ENCODE measurements at regions not wholly inside any gene's neighbourhood (a gene's known extent, or its start where the extent isn't known, plus 50 kb on each side); places are given as distances from the start of the nearest gene placed in this dataset.
"Not testable (repeated sequence)": the region's sequence is repeated elsewhere in the genome, so short reads cannot be mapped to it uniquely, and the experiment has no call there.

DNA sequence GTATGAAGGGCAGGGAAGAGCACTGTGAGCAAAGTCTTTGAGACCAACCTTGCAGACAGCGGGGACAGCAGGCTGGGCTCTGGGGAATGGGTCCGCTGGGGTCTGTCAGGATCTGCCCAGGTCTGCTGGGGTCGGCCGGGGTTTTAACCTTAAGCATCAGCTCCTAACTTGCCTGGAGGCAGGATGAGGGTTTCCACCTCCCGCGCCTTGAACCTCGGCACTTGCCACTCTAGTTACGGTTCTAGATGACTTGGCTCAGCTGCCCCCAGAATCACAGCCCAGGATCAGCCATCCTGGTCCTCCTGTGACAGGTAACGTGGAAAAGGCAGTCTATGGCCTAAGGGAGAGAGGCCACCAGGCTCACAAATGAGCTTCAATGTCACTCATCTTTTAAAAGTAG is 50.4 kb upstream of the CACUL1 start:
- no peak for DNase-seq

- no peak for DNase-seq
Measured at GRCh38 chr10:118807512-118808305, 52.9 kb upstream of the CACUL1 start.

GRCh38 chr10:118808601-118809356 is 54.0 kb upstream of the CACUL1 start:
- no peak for DNase-seq

- no peak for DNase-seq
Measured at GRCh38 chr10:118809357-118810220, 54.8 kb upstream of the CACUL1 start.

DNA sequence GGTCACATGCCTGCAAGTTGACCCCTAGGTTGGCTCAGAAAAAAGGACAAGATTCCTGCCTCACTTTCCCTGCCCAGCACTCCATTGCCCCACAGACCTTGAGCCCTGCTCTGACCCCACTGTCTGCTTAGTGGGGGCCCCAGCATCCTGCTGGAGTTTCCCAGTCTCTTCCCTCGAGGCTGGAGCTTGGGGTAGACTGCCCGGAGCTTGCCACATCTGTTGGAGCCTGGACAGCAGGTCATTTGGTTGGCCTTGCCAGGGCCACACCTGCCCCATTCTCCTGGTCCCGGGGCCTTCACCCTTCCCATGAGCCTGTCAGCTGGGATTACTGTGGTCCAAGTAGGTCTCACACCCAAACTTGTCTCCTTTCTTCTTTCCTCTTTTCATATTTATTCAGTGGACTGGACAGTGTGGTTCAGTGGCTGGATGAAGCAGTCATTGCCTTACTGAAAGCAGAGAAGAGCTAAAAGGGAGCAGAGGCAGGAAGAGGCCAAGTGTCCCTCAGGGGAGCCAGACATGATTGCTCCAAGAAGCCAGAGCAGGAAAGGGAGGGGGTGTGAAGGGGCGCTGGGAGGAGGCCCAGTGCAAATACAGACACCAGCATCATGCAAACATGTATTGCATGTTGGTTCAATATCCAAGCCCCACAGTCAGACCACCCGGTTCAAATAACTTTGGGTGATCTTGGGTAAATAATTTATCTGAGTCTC is 56.2 kb upstream of the CACUL1 start:
- DNase-seq = no peak

DNA sequence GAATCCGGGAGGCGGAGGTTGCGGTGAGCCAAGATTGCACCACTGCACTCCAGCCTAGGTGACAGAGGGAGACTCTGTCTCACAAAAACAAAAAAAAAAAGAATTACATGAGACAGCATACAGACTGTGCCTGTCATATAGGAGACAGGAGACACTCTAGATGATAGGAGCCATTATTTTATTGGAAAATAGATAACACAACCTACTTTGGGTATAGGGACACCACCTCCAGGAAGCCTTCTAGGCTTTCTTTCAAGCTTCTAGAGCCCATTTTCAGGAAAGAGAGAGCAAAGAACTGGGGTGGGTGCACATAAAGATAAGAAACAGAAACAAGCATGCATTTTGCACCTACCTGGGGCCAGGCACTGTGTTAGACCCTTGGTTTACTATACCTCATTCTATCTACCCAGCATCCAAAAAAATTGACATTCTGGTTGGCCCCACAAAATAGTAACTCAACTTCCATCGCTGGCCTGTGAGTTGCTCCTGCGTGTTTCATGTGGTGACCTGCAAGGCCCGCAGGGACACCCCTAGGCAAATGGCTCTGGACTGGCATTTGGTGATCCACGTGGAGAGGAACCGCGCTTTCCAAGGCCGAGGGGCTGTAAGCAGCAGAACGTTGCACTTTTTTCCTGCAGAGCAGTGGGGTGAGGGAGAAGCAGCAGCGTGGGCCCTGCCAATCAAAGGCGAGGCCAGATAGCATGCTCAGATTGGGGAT is 57.1 kb upstream of the CACUL1 start:
- DNase-seq = no peak

GRCh38 chr10:118812393-118812740 is 57.6 kb upstream of the CACUL1 start:
- DNase-seq = no peak

DNA sequence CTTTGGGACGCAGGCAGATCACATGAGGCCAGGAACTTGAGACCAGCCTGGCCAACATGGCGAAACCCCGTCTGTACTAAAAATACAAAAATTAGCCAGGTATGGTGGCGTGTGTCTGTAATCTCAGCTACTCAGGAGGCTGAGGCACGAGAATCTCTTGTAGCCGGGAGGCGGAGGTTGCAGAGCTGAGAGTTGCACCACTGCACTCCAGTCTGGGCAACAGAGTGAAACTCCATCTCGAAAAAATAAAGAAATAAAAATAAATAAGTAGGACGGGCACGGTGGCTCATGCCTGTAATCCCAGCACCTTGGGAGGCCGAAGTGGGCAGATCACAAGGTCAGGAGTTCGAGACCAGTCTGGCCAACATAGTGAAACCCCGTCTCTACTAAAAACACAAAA is 58.2 kb upstream of the CACUL1 start:
- not testable (repeated sequence) for DNase-seq

GRCh38 chr10:118816471-118817168 is 61.9 kb upstream of the CACUL1 start:
- no peak for DNase-seq

GRCh38 chr10:118817328-118818068 is 62.7 kb upstream of the CACUL1 start:
- no peak for DNase-seq

DNA sequence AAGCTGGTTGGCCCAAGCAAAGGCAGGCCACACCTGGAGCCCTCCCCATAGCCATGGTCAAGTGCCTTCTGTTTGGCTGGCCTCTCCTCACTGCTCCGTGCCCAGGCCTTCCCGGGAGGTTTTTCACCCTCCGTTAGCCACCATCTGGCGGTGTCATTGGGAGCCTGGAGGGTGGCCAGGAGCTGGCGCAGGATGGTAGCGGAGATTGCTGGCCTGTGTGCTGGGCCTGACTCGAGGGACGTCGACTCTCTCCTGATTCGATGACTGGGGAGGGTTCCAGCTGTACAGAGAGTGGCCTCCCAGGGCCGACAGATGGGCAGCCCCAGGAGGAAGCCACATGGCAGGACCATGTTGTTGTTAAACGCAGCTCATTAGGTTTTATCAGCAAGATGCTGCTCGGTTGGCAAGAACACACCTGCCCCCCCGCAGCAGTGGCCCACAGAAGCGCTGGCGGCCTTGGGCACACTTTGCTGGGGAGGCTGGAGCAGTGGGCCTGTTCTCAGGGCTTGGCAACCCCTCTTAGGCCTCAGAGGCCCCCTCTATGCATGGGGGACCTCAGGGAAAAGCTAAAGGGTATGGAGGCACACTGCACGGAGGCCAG is 64.0 kb upstream of the CACUL1 start:
- no peak for DNase-seq

DNA sequence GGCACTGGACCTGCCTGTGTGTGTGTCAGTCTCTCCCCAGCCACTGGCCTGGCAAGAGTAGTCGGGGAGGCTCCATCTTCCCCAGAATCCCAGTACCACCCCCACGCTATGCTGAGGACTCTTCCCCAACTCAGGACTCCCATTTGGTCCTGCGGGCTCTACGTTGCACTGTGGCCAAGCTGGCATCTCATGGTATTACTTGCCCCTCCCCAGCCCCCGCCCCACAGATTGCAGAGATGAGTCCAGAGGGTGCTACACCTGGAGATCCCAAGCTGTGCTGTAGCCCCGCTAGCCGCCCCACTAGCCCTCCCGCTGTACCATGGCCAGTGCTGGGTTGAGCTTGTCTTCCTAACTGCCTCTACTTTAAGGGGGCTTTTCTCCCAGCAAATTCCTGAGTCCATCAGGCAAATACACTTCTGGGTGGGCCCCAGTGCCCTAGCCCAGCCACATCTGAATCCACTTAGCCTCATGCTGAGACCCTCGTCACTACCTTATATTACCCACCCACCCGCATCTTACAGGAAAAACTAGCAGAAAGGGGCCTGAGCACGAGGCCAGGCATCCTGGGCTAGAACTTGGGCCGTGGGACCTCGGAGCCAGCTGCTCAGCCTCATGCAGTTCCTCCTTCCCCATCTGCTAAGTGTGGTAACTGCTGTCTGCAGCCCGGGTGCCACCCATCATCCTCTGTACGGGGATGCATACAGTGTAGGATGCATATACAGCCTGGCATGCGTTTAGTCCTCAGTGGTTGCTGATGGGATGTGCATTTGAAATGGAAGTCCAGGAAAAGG is 65.8 kb upstream of the CACUL1 start:
- no peak for DNase-seq

DNA sequence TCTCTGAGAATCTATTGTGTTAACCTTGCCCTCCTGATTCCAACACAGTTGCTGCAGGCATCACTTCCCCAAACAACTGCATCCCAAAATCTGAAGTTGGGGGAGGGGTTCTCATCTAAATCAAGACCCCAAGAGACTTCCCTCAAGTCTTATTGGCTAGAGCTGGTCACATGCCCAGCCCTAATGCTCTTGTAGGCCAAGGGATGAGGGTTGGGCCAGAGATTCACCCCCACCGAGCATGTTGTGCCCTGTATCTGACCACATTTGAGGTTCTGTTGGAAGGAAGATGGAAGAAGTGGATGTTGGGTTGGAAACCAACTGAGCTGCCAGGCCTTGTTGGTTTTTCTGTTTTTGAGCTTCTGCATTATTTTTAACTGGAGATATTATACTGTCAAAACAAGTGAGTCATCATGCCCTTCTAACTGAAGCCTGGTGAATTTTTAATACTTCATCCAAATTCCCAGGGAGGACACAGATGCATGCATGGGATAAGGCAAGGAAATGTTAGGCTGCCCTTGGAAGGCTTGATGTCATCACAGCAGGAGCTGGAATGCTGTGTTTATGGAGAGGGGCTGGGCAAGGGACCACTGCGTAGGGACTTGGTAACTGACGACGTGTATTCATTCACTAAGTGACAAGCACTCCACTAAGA is 68.6 kb upstream of the CACUL1 start:
- DNase-seq = no peak

GRCh38 chr10:118827053-118827452 is 72.3 kb upstream of the CACUL1 start:
- DNase-seq = no peak

DNA sequence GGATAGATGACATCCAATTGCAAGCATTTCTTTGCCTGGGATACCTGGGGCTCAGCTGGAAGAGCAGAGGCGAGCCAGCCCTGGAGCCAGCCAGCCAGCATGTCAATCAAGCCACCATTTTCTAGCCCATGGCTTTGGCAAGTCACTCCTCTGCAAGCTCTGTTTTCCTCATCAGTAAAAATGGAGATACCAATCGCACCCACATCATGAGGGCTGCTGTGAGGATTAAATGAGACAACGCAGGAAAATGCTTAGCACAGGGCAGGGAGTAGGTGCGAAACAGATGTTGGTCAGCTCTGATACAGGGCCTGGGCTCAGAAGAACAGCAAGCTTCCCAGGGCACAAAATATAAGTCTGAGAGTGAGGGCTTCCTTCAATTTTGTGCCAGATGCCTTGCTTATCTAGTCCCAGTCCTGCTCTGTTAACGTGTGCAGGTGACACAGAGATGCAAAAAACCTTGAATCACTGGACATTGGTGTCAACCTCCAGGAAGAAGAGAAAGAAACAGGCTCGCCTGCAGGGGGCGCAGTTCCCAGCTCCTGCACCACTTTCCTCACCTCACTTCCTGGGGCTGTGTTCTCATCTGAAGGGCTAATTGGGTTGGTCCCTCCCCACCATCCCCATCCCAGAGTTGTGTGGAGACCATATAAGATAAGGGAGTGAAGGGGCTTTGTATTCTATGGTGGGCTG is 72.8 kb upstream of the CACUL1 start:
- no peak for DNase-seq

- no peak for DNase-seq
Measured at GRCh38 chr10:118832241-118832651, 77.5 kb upstream of the CACUL1 start.

DNA sequence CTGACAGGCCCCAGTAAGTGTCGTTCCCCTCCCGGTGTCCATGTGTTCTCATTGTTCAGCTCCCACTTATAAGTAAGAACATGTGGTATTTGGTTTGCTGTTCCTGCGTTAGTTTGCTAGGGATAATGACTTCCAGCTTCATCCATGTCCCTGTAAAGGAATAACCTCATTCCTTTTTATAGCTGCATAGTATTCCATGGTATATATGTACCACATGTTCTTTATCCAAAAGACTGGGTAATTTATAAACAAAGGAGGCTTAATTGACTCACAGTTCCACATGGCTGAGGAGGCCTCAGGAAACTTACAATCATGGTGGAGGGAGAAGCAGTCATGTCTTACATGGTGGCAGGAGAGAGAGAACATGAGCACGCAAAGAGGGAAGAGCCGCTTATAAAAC is 79.6 kb upstream of the CACUL1 start:
- DNase-seq = not testable (repeated sequence)

DNA sequence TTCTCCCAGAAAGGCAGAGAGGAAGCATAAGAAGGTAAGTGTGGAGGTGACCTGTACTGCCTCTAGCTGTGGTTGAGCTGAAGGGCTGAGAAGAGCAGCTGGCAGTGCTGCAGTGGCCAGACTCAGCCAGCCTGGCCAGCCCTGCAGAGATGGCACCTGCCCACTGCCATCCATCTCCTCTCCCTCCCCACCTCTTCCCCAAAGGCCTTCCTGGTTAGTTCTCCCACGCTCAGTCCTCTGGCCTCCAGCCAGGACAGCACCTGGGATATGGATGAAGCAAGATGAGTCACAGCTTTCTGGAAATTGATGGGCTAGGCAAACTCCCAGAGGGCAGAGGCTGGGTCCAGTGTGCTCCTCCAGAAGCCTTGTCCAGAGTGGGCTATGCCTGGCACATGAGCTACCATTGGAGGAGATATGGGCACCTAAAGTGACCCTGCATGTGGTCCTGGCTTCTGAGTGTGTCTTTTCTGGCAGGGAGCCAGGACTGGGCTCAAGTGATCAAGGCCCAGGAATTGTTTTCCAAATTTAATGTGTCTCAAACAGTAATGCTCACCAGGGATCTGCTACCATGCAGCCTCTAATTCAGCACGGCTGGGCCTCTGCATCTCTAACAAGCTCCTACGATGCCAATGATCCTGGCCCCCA is 81.0 kb upstream of the CACUL1 start:
- DNase-seq = no peak
